ENCODE measurements at regions not wholly inside any gene's neighbourhood (a gene's known extent, or its start where the extent isn't known, plus 50 kb on each side); places are given as distances from the start of the nearest gene placed in this dataset.

- intact Hi-C loops (cut with DNase I): no loop called here
- no peak for TF ChIP-seq CTCF (IDR thresholded peaks at IDR 0.05)
- no peak overlapping the region for H3K4me3 ChIP-seq
- ATAC-seq (no peak), DNase-seq (no peak)
- H3K9me3 ChIP-seq: no peaks in the 10 kb centered on the region
- no peaks in the 10 kb centered on the region for H3K4me1 ChIP-seq
- H3K36me3 ChIP-seq: no peaks in the 10 kb centered on the region
- WGBS, 2 donors: 72 to 82% methylated on average over 2 of the region's 2 CpGs
- H3K27me3 ChIP-seq: no peaks in the 10 kb centered on the region
- H3K27ac ChIP-seq: no peak overlapping the region
Observed at GRCh38 chrX:30961387-30962174, 72.5 kb upstream of the TAB3 start.

DNA sequence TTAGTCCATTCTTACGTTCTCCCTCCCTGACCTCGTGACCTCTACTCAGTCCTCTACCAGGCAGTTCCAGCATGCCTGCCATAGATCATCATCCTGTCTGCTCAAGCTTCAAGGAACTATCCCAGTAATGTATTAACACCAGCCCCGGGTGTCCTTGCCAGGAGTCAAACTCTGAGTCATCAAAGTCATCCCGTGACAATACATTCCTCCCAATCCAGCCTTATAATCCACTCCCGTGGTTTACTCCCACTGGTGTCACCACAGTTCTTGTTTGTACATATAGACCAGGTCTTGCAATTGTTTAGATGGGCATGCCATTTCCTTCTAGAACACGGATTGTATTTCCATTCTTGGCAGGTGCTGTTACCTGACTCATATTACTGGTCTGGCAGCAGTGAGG is 68.7 kb upstream of the TAB3 start:
- Histone ChIP-seq H3K27me3 (peaks cover 0 to 6% (median 0%) of the 10 kb centered on the region in 7 donors), H3K36me3 (no peaks in the 10 kb centered on the region), H3K27ac (no peak overlapping the region), H3K9me3 (no peaks in the 10 kb centered on the region), H3K4me1 (no peaks in the 10 kb centered on the region), H3K4me3 (no peak overlapping the region)
- intact Hi-C loops (cut with DNase I): no loop called here
- DNase-seq (no peak), ATAC-seq (peak in 3 of 8 donors; percentile 34 to 69 (median 47))
- 44 to 63% methylated on average over 6 of the region's 6 CpGs for WGBS, 2 donors
- TF ChIP-seq CTCF (IDR thresholded peaks at IDR 0.05): no peak

DNA sequence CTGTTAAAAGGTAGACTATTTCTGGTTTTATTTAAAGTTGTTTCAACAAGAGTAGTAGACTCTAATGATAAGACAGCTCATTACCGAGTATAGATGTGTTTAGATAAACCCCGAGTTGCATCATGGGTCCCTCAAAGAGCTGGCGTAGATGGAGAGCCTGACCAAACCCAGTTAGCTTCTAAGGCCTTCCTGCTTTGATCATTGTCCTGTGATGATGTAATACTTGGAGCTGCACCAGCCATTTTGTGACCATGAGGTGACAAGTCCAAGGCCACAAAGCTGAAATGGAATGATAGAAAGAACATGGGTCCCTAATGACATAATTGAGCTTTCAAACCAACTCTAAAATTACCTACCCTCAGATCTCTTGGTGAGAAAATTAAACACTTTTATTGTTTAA is 66.6 kb upstream of the TAB3 start:
- 76 to 87% methylated on average over 3 of the region's 3 CpGs for WGBS, 2 donors
- no peaks in the 10 kb centered on the region for H3K36me3 ChIP-seq
- no peak for ATAC-seq
- H3K4me3 ChIP-seq: no peak overlapping the region
- H3K4me1 ChIP-seq: no peaks in the 10 kb centered on the region
- no peak for TF ChIP-seq CTCF (IDR thresholded peaks at IDR 0.05)
- no peaks in the 10 kb centered on the region for H3K9me3 ChIP-seq
- DNase-seq: no peak
- intact Hi-C loops (cut with DNase I): no loop called here
- no peak overlapping the region for H3K27ac ChIP-seq
- H3K27me3 ChIP-seq: peaks cover 0 to 13% (median 0%) of the 10 kb centered on the region in 7 donors

GRCh38 chrX:30951003-30951402 is 61.9 kb upstream of the TAB3 start:
- Histone ChIP-seq H3K9me3 (no peaks in the 10 kb centered on the region), H3K4me1 (no peaks in the 10 kb centered on the region), H3K27ac (no peak overlapping the region), H3K27me3 (peaks cover 0 to 14% (median 0%) of the 10 kb centered on the region in 7 donors), H3K36me3 (no peaks in the 10 kb centered on the region), H3K4me3 (no peak overlapping the region)
- no peak for DNase-seq
- intact Hi-C loops (cut with DNase I): no loop called here
- no peak for ATAC-seq
- TF ChIP-seq CTCF (IDR thresholded peaks at IDR 0.05): no peak
